ENCODE measurements at regions not wholly inside any gene's neighbourhood (a gene's known extent, or its start where the extent isn't known, plus 50 kb on each side); places are given as distances from the start of the nearest gene placed in this dataset.
A peak's percentile ranks its signal among the peaks of the same experiment; 100 is the strongest.
"Not testable (repeated sequence)": the region's sequence is repeated elsewhere in the genome, so short reads cannot be mapped to it uniquely, and the experiment has no call there.

GRCh38 chr1:115153966-115154557 is 64.8 kb upstream of the TSPAN2 start:
- Histone ChIP-seq H2BK15ac (ENCODE audit: low read depth, low read length) (no peak overlapping the region), H3T11ph (ENCODE audit: low read length) (no peak overlapping the region), H3K79me1 (ENCODE audit: insufficient read depth, low read depth, low read length, poor library complexity, severe bottlenecking) (no peaks in the 10 kb centered on the region), H4K91ac (ENCODE audit: insufficient read length, low read depth, low read length) (no peak overlapping the region), H3K79me2 (ENCODE audit: insufficient read depth, low read length) (no peaks in the 10 kb centered on the region), H2AK5ac (ENCODE audit: insufficient read length, low read length) (no peak overlapping the region), H3K18ac (ENCODE audit: insufficient read length, low read depth, low read length) (no peak overlapping the region), H2BK20ac (ENCODE audit: low read depth, low read length, poor library complexity, severe bottlenecking) (no peak overlapping the region), H3K27ac (ENCODE audit: insufficient read length, low read depth, low read length) (no peak overlapping the region), H3K27me3 (ENCODE audit: insufficient read depth, low read length) (no peaks in the 10 kb centered on the region), H3K23me2 (ENCODE audit: insufficient read length, low read depth, low read length, poor library complexity, severe bottlenecking) (no peaks in the 10 kb centered on the region), H3K9me3 (ENCODE audit: control insufficient read depth, low read depth, low read length) (no peaks in the 10 kb centered on the region), H3K4ac (ENCODE audit: low read depth, low read length) (no peak overlapping the region), H2BK12ac (ENCODE audit: insufficient read length, low read depth, low read length) (no peak overlapping the region), H2BK120ac (ENCODE audit: low read depth, low read length, poor library complexity, severe bottlenecking) (no peak overlapping the region), H4K20me1 (ENCODE audit: control insufficient read depth, insufficient read depth, insufficient read length) (no peaks in the 10 kb centered on the region), H2BK5ac (ENCODE audit: insufficient read length, low read length) (no peak overlapping the region), H3K9ac (ENCODE audit: extremely low read depth, insufficient read length, low read length) (no peak overlapping the region), H3K23ac (ENCODE audit: insufficient read length, low read depth, low read length) (no peak overlapping the region), H3K56ac (ENCODE audit: insufficient read length, low read depth, low read length) (no peak overlapping the region), H4K8ac (replicated peaks; ENCODE audit: insufficient read length, low read depth, low read length) (no peak overlapping the region), H3K4me1 (ENCODE audit: insufficient read depth, low read length) (no peaks in the 10 kb centered on the region), H3K4me2 (ENCODE audit: insufficient read depth, insufficient read length, low read length) (no peak overlapping the region), H4K5ac (ENCODE audit: insufficient read length, low read depth, low read length) (no peak overlapping the region), H3K14ac (ENCODE audit: insufficient read depth, low read length) (no peak overlapping the region), H2AFZ (ENCODE audit: low read length) (no peak overlapping the region)
- H3K27me3 Mint-ChIP-seq (ENCODE audit: low read depth), result no peaks in the 10 kb centered on the region; the same call in 1 of the 2 replicates
- DNase-seq, result no peak
- H3K4me1 Mint-ChIP-seq, result no peaks in the 10 kb centered on the region
- WGBS (ENCODE audit: extremely low coverage, insufficient read length, low lambda C conversion rate), result no CpG with 5 or more reads among the region's 5 CpGs
- H3K36me3 Mint-ChIP-seq (ENCODE audit: insufficient read depth in 1 of 3, low read depth in 3 of 3), result no peaks in the 10 kb centered on the region
- H3K4me3 Mint-ChIP-seq, result no peak overlapping the region
- H3K27ac Mint-ChIP-seq, result no peak overlapping the region
- H3K9me3 Mint-ChIP-seq, result peaks cover 0 to 2% of the 10 kb centered on the region in 2 experiments; a peak in 1 of 5 replicates
- no peak for TF ChIP-seq CTCF (conservative IDR thresholded peaks at IDR 0.05)

GRCh38 chr1:115147928-115148327 is 58.6 kb upstream of the TSPAN2 start:
- not testable (repeated sequence) for H2AFZ ChIP-seq (ENCODE audit: low read length); H2BK120ac ChIP-seq (ENCODE audit: low read depth, low read length, poor library complexity, severe bottlenecking); H2BK20ac ChIP-seq (ENCODE audit: low read depth, low read length, poor library complexity, severe bottlenecking); H3K23ac ChIP-seq (ENCODE audit: insufficient read length, low read depth, low read length); DNase-seq; H3K27me3 ChIP-seq (ENCODE audit: insufficient read depth, low read length); H2BK12ac ChIP-seq (ENCODE audit: insufficient read length, low read depth, low read length); H3K9me3 Mint-ChIP-seq; H3K36me3 Mint-ChIP-seq (ENCODE audit: insufficient read depth in 1 of 3, low read depth in 3 of 3); H3K27ac ChIP-seq (ENCODE audit: insufficient read length, low read depth, low read length); H3K56ac ChIP-seq (ENCODE audit: insufficient read length, low read depth, low read length); H2BK5ac ChIP-seq (ENCODE audit: insufficient read length, low read length); H3K27me3 Mint-ChIP-seq (ENCODE audit: low read depth); H3K4me1 Mint-ChIP-seq; H4K8ac ChIP-seq (replicated peaks; ENCODE audit: insufficient read length, low read depth, low read length); H2AK5ac ChIP-seq (ENCODE audit: insufficient read length, low read length); H4K5ac ChIP-seq (ENCODE audit: insufficient read length, low read depth, low read length); H3K23me2 ChIP-seq (ENCODE audit: insufficient read length, low read depth, low read length, poor library complexity, severe bottlenecking); H4K91ac ChIP-seq (ENCODE audit: insufficient read length, low read depth, low read length); H3K9ac ChIP-seq (ENCODE audit: extremely low read depth, insufficient read length, low read length); H3K79me2 ChIP-seq (ENCODE audit: insufficient read depth, low read length); H4K20me1 ChIP-seq (ENCODE audit: control insufficient read depth, insufficient read depth, insufficient read length); H3K9me3 ChIP-seq (ENCODE audit: control insufficient read depth, low read depth, low read length); H2BK15ac ChIP-seq (ENCODE audit: low read depth, low read length); H3K79me1 ChIP-seq (ENCODE audit: insufficient read depth, low read depth, low read length, poor library complexity, severe bottlenecking); H3K4me1 ChIP-seq (ENCODE audit: insufficient read depth, low read length); H3T11ph ChIP-seq (ENCODE audit: low read length); H3K14ac ChIP-seq (ENCODE audit: insufficient read depth, low read length); H3K18ac ChIP-seq (ENCODE audit: insufficient read length, low read depth, low read length); H3K4ac ChIP-seq (ENCODE audit: low read depth, low read length)
- Mint-ChIP-seq H3K27ac (peak overlapping the region in 2 of 3 experiments; percentile 81 to 95; a peak in 3 of 7 replicates), H3K4me3 (peak overlapping the region; percentile 84 to 86)
- WGBS (ENCODE audit: extremely low coverage, insufficient read length, low lambda C conversion rate), result no CpG with 5 or more reads among the region's 22 CpGs
- peak overlapping the region; percentile 32 for H3K4me2 ChIP-seq (ENCODE audit: insufficient read depth, insufficient read length, low read length)
